ENCODE measurements at regions not wholly inside any gene's neighbourhood (a gene's known extent, or its start where the extent isn't known, plus 50 kb on each side); places are given as distances from the start of the nearest gene placed in this dataset.
"Not testable (repeated sequence)": the region's sequence is repeated elsewhere in the genome, so short reads cannot be mapped to it uniquely, and the experiment has no call there.

- not testable (repeated sequence) for DNase-seq (ENCODE audit: low spot score); ATAC-seq
Observed at GRCh38 chr1:85520826-85521820, 56.2 kb upstream of the DDAH1 start.

- DNase-seq (ENCODE audit: low spot score); ATAC-seq: not testable (repeated sequence)
Observed at GRCh38 chr1:85522458-85522857, 57.5 kb upstream of the DDAH1 start.

GRCh38 chr1:85523061-85523460 is 57.5 kb upstream of the CCN1 start:
- ATAC-seq; DNase-seq (ENCODE audit: low spot score): not testable (repeated sequence)

- not testable (repeated sequence) for DNase-seq (ENCODE audit: low spot score)
- ATAC-seq = peak; percentile 49
Observed at GRCh38 chr1:85524281-85524886, 56.2 kb upstream of the CCN1 start.

- not testable (repeated sequence) for ATAC-seq; DNase-seq (ENCODE audit: low spot score)
Observed at GRCh38 chr1:85525591-85525991, 55.0 kb upstream of the CCN1 start.

GRCh38 chr1:85526216-85526615 is 54.3 kb upstream of the CCN1 start:
- DNase-seq (ENCODE audit: low spot score); ATAC-seq: not testable (repeated sequence)

- ATAC-seq = peak; percentile 16
- not testable (repeated sequence) for DNase-seq (ENCODE audit: low spot score)
Observed at GRCh38 chr1:85527145-85527544, 53.4 kb upstream of the CCN1 start.
